ENCODE measurements at regions not wholly inside any gene's neighbourhood (a gene's known extent, or its start where the extent isn't known, plus 50 kb on each side); places are given as distances from the start of the nearest gene placed in this dataset.

GRCh38 chr15:91793771-91794170 lies 59.7 kb upstream of the SLCO3A1 start:
- peaks cover 0 to 6% of the 10 kb centered on the region in 2 experiments for H3K27me3 ChIP-seq (ENCODE audit: control insufficient read depth in 1 of 2, insufficient read depth in 2 of 2, low read length in 2 of 2)
- CTCF ChIA-PET = no interaction called here
- H3K4me1 ChIP-seq (ENCODE audit: insufficient read depth, low read length) = no peaks in the 10 kb centered on the region
- intact Hi-C loops (cut with DNase I, micrococcal nuclease) = no loop called here
- Mint-ChIP-seq H3K36me3 (ENCODE audit: low read depth) (no peaks in the 10 kb centered on the region), H3K27me3 (peaks cover 12% of the 10 kb centered on the region), H3K4me3 (no peak overlapping the region), H3K9me3 (no peaks in the 10 kb centered on the region), H3K4me1 (ENCODE audit: low read depth) (no peaks in the 10 kb centered on the region), H3K27ac (no peak overlapping the region)
- H3K9me3 ChIP-seq (ENCODE audit: control insufficient read depth in 1 of 2, insufficient read depth in 1 of 2, low read length in 2 of 2) = no peaks in the 10 kb centered on the region
- no peak overlapping the region for H3K27ac ChIP-seq (ENCODE audit: low read depth in 1 of 2, low read length in 2 of 2)
- no peak for ATAC-seq (ENCODE audit: poor library complexity)
- H3K4me3 ChIP-seq (ENCODE audit: low read length) = no peak overlapping the region
- H3K36me3 ChIP-seq (ENCODE audit: insufficient read depth, low read length) = no peaks in the 10 kb centered on the region
- TF ChIP-seq CTCF (IDR thresholded peaks at IDR 0.05) = no peak
- POLR2A ChIA-PET = no interaction called here
- no peak for DNase-seq

GRCh38 chr15:91795235-91795634 lies 58.3 kb upstream of the SLCO3A1 start:
- Mint-ChIP-seq H3K9me3 (no peaks in the 10 kb centered on the region), H3K4me3 (no peak overlapping the region), H3K4me1 (ENCODE audit: low read depth) (no peaks in the 10 kb centered on the region), H3K27ac (no peak overlapping the region), H3K36me3 (ENCODE audit: low read depth) (no peaks in the 10 kb centered on the region), H3K27me3 (peaks cover 13% of the 10 kb centered on the region)
- no peak overlapping the region for H3K4me3 ChIP-seq (ENCODE audit: low read length)
- no peaks in the 10 kb centered on the region for H3K36me3 ChIP-seq (ENCODE audit: insufficient read depth, low read length)
- ChIA-PET POLR2A (no interaction called here), CTCF (no interaction called here)
- no peak overlapping the region for H3K27ac ChIP-seq (ENCODE audit: low read depth in 1 of 2, low read length in 2 of 2)
- DNase-seq = no peak
- H3K4me1 ChIP-seq (ENCODE audit: insufficient read depth, low read length) = no peaks in the 10 kb centered on the region
- no peaks in the 10 kb centered on the region for H3K9me3 ChIP-seq (ENCODE audit: control insufficient read depth in 1 of 2, insufficient read depth in 1 of 2, low read length in 2 of 2)
- intact Hi-C loops (cut with DNase I, micrococcal nuclease) = no loop called here
- peaks cover 0 to 6% of the 10 kb centered on the region in 2 experiments for H3K27me3 ChIP-seq (ENCODE audit: control insufficient read depth in 1 of 2, insufficient read depth in 2 of 2, low read length in 2 of 2)
- TF ChIP-seq CTCF (IDR thresholded peaks at IDR 0.05) = no peak
- no peak for ATAC-seq (ENCODE audit: poor library complexity)

- Mint-ChIP-seq H3K4me1 (ENCODE audit: low read depth) (no peaks in the 10 kb centered on the region), H3K4me3 (no peak overlapping the region), H3K9me3 (no peaks in the 10 kb centered on the region), H3K36me3 (ENCODE audit: low read depth) (no peaks in the 10 kb centered on the region), H3K27ac (no peak overlapping the region), H3K27me3 (peaks cover 39% of the 10 kb centered on the region)
- ChIA-PET CTCF (no interaction called here), POLR2A (no interaction called here)
- Histone ChIP-seq H3K4me1 (ENCODE audit: insufficient read depth, low read length) (no peaks in the 10 kb centered on the region), H3K4me3 (ENCODE audit: low read length) (no peak overlapping the region), H3K9me3 (ENCODE audit: control insufficient read depth in 1 of 2, insufficient read depth in 1 of 2, low read length in 2 of 2) (no peaks in the 10 kb centered on the region), H3K27ac (ENCODE audit: low read depth in 1 of 2, low read length in 2 of 2) (no peak overlapping the region), H3K27me3 (ENCODE audit: control insufficient read depth in 1 of 2, insufficient read depth in 2 of 2, low read length in 2 of 2) (peaks cover 0 to 5% of the 10 kb centered on the region in 2 experiments), H3K36me3 (ENCODE audit: insufficient read depth, low read length) (no peaks in the 10 kb centered on the region)
- ATAC-seq (ENCODE audit: poor library complexity) = no peak
- TF ChIP-seq CTCF (IDR thresholded peaks at IDR 0.05) = no peak
- no peak for DNase-seq
- intact Hi-C loops (cut with DNase I, micrococcal nuclease) = loop anchor here in 1 of 2 experiments (10.0 kb wide), 1 partner anchor 97 kb away; no protein-coding TSS in a partner anchor
Measured at GRCh38 chr15:91801836-91802534, 51.5 kb upstream of the SLCO3A1 start.

Measured in CD4-positive, alpha-beta T cell (primary cell).